ENCODE measurements at regions not wholly inside any gene's neighbourhood (a gene's known extent, or its start where the extent isn't known, plus 50 kb on each side); places are given as distances from the start of the nearest gene placed in this dataset.

GRCh38 chrX:39832211-39832610 lies 265.5 kb downstream of the BCOR start:
- H3K36me3 ChIP-seq: no peaks in the 10 kb centered on the region

DNA sequence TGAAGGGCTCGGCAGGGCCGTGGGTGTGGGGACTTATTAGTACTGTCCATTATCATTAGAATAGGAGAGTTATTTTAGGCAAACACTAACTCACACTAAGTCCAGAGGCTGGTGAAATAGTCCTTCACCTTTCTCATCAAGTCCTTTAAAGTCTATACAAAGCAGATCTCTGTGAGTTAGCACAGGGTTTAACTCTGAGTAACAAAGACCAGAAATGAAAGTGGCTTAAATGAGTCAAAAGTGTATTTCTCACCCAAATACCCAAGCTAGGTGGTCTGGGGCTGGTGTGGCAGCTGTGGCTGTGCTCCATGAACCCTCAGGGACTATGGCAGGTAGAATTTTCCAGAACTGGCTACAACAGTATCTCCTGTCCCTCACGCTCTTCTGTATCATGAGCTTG lies 263.2 kb downstream of the BCOR start:
- Histone ChIP-seq H3K27me3 (peaks cover 0 to 16% (median 0%) of the 10 kb centered on the region in 7 donors), H3K27ac (no peak overlapping the region), H3K4me3 (no peak overlapping the region), H3K36me3 (no peaks in the 10 kb centered on the region), H3K9me3 (peaks cover 0 to 2% (median 0%) of the 10 kb centered on the region in 11 donors), H3K4me1 (no peaks in the 10 kb centered on the region)
- 63 to 78% methylated on average over 3 of the region's 3 CpGs for WGBS, 2 donors
- TF ChIP-seq, protein P1, sequence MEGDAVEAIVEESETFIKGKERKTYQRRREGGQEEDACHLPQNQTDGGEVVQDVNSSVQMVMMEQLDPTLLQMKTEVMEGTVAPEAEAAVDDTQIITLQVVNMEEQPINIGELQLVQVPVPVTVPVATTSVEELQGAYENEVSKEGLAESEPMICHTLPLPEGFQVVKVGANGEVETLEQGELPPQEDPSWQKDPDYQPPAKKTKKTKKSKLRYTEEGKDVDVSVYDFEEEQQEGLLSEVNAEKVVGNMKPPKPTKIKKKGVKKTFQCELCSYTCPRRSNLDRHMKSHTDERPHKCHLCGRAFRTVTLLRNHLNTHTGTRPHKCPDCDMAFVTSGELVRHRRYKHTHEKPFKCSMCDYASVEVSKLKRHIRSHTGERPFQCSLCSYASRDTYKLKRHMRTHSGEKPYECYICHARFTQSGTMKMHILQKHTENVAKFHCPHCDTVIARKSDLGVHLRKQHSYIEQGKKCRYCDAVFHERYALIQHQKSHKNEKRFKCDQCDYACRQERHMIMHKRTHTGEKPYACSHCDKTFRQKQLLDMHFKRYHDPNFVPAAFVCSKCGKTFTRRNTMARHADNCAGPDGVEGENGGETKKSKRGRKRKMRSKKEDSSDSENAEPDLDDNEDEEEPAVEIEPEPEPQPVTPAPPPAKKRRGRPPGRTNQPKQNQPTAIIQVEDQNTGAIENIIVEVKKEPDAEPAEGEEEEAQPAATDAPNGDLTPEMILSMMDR (IDR thresholded peaks at IDR 0.05): no peak
- intact Hi-C loops (cut with DNase I): no loop called here
- no peak for DNase-seq
- ATAC-seq: no peak

More at GRCh38 chrX:39832211-39832610, 265.5 kb downstream of the BCOR start:
- no peaks in the 10 kb centered on the region for H3K4me1 ChIP-seq
- DNase-seq (no peak), ATAC-seq (no peak)
- intact Hi-C loops (cut with DNase I): no loop called here
- no peak overlapping the region for H3K4me3 ChIP-seq
- no peak overlapping the region for H3K27ac ChIP-seq
- H3K9me3 ChIP-seq: peaks cover 0 to 10% (median 0%) of the 10 kb centered on the region in 11 donors
- 79 to 87% methylated on average over 11 of the region's 11 CpGs for WGBS, 2 donors
- H3K27me3 ChIP-seq: peaks cover 0 to 16% (median 0%) of the 10 kb centered on the region in 7 donors
- TF ChIP-seq, protein P1 (IDR thresholded peaks at IDR 0.05): no peak

DNA sequence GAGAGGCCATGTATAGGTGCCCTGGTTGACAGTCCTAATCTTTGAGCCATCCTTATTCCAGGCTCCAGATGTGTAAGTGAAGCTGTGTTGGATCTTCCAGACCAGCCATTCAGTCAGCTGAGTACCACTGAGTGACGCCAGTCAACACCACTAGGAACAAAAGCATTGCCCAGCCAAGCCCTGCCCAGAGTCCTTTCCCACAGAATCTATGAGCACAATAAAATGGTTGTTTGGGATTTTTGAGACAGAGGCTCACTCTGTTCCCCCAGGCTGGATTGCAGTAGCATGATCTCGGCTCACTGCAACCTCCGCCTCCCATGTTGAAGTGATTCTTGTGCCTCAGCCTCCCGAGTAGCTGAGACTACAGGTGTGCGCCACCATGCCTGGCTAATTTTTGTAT lies 262.5 kb downstream of the BCOR start:
- no peak for ATAC-seq
- no peak for DNase-seq
- intact Hi-C loops (cut with DNase I): no loop called here

DNA sequence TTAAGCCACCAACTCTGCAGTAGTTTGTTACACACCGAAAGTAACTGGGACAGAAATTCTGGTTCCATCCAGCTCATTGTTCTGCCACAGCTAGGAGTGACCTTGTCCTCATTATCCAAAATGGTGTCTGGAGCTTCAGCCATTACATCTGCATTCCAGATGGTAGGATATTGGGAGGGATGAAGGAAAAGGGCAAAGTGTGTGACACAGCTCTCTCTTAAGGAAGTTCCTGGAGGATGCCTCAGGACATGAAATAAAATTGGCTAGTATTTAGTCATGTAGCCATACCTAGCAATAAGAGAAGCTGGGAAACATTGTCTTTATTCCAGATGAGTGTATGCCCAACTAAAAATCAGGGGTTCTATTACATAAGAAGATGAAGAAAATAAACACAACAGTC lies 262.0 kb downstream of the BCOR start:
- no peaks in the 10 kb centered on the region for H3K36me3 ChIP-seq
- WGBS, 2 donors: 97 to 100% methylated on average over 1 of the region's 1 CpG
- H3K4me1 ChIP-seq: no peaks in the 10 kb centered on the region
- DNase-seq (no peak), ATAC-seq (no peak)
- TF ChIP-seq, protein P1 (IDR thresholded peaks at IDR 0.05): no peak
- peaks cover 0 to 21% (median 0%) of the 10 kb centered on the region in 7 donors for H3K27me3 ChIP-seq
- H3K9me3 ChIP-seq: no peaks in the 10 kb centered on the region
- no peak overlapping the region for H3K4me3 ChIP-seq
- intact Hi-C loops (cut with DNase I): no loop called here
- no peak overlapping the region for H3K27ac ChIP-seq

More for the DNA sequence above, 262.5 kb downstream of the BCOR start:
- TF ChIP-seq, protein P1 (IDR thresholded peaks at IDR 0.05): no peak
- WGBS, 2 donors: 95 to 97% methylated on average over 4 to 5 of the region's 5 CpGs
- Histone ChIP-seq H3K36me3 (no peaks in the 10 kb centered on the region), H3K4me1 (no peaks in the 10 kb centered on the region), H3K27me3 (peaks cover 0 to 16% (median 0%) of the 10 kb centered on the region in 7 donors), H3K27ac (no peak overlapping the region), H3K9me3 (no peaks in the 10 kb centered on the region), H3K4me3 (no peak overlapping the region)

All from heart right ventricle (tissue), 16 donors.